H9 (cell line): ENCODE measurements at regions not wholly inside any gene's neighbourhood (a gene's known extent, or its start where the extent isn't known, plus 50 kb on each side); places are given as distances from the start of the nearest gene placed in this dataset.

Experiments used
- DNase-seq: peaks from one replicate; pipeline ENCODE4 v3.0.0-alpha.2; 2017
- H2AFZ ChIP-seq: one replicate; pipeline ENCODE4 v1.6.1; 2013; ENCODE audit warnings: mild to moderate bottlenecking, low read length, control low read depth, moderate library complexity
- H2AK5ac ChIP-seq: 2 replicates; pipeline ENCODE4 v1.6.1; 2013; ENCODE audit warnings: low read length, control low read depth, mixed read lengths; ENCODE audit not compliant: insufficient read length
- H2BK120ac ChIP-seq: one replicate; pipeline ENCODE4 v1.6.1; 2013; ENCODE audit warnings: low read depth, mild to moderate bottlenecking, low read length, control low read depth, inconsistent platforms; ENCODE audit not compliant: poor library complexity, severe bottlenecking
- H2BK12ac ChIP-seq: 2 replicates; pipeline ENCODE4 v1.6.1; 2013; ENCODE audit warnings: low read length, control low read depth, mixed read lengths, low read depth; ENCODE audit not compliant: insufficient read length
- H2BK15ac ChIP-seq: 2 replicates; pipeline ENCODE4 v1.6.1; 2013; ENCODE audit warnings: low read depth, low read length, control low read depth
- H2BK20ac ChIP-seq: one replicate; pipeline ENCODE4 v1.6.1; 2013; ENCODE audit warnings: low read depth, mild to moderate bottlenecking, low read length, control low read depth, inconsistent platforms; ENCODE audit not compliant: poor library complexity, severe bottlenecking
- H2BK5ac ChIP-seq: 2 replicates; pipeline ENCODE4 v1.6.1; 2013; ENCODE audit warnings: low read length, control low read depth, mixed read lengths; ENCODE audit not compliant: insufficient read length
- H3K14ac ChIP-seq: 2 replicates; pipeline ENCODE4 v1.6.1; 2013; ENCODE audit warnings: low read length, control low read depth; ENCODE audit not compliant: insufficient read depth
- H3K18ac ChIP-seq: 2 replicates; pipeline ENCODE4 v1.6.1; 2013; ENCODE audit warnings: low read depth, mild to moderate bottlenecking, mixed read lengths, low read length, control low read depth; ENCODE audit not compliant: insufficient read length
- H3K23ac ChIP-seq: 2 replicates; pipeline ENCODE4 v1.6.1; 2013; ENCODE audit warnings: low read length, control low read depth, mixed read lengths, low read depth; ENCODE audit not compliant: insufficient read length
- H3K23me2 ChIP-seq: 2 replicates; pipeline ENCODE4 v1.6.1; 2013; ENCODE audit warnings: low read depth, mild to moderate bottlenecking, mixed read lengths, low read length, control low read depth; ENCODE audit not compliant: insufficient read length, poor library complexity, severe bottlenecking
- H3K27ac ChIP-seq: 2 replicates; pipeline ENCODE4 v1.5.1; 2013; ENCODE audit warnings: low read length, control low read depth, mixed read lengths, low read depth; ENCODE audit not compliant: insufficient read length
- H3K27me3 ChIP-seq: 2 replicates; pipeline ENCODE4 v1.6.1; 2013; ENCODE audit warnings: low read length, control low read depth, inconsistent platforms; ENCODE audit not compliant: insufficient read depth
- H3K4ac ChIP-seq: 2 replicates; pipeline ENCODE4 v1.6.1; 2013; ENCODE audit warnings: low read depth, mild to moderate bottlenecking, control low read depth, inconsistent platforms, low read length, moderate library complexity
- H3K4me1 ChIP-seq: 2 replicates; pipeline ENCODE4 v1.6.1; 2013; ENCODE audit warnings: low read length, control low read depth, inconsistent platforms; ENCODE audit not compliant: insufficient read depth
- H3K4me2 ChIP-seq: 2 replicates; pipeline ENCODE4 v1.6.1; 2013; ENCODE audit warnings: low read length, control low read depth, mixed read lengths; ENCODE audit not compliant: insufficient read length, insufficient read depth
- H3K56ac ChIP-seq: 2 replicates; pipeline ENCODE4 v1.6.1; 2013; ENCODE audit warnings: low read depth, mild to moderate bottlenecking, mixed read lengths, low read length, control low read depth; ENCODE audit not compliant: insufficient read length
- H3K79me1 ChIP-seq: 2 replicates; pipeline ENCODE4 v1.6.1; 2013; ENCODE audit warnings: low read depth, mild to moderate bottlenecking, moderate library complexity, low read length, control low read depth, inconsistent platforms; ENCODE audit not compliant: insufficient read depth, poor library complexity, severe bottlenecking
- H3K79me2 ChIP-seq: 2 replicates; pipeline ENCODE4 v1.6.1; 2013; ENCODE audit warnings: low read length, control low read depth, inconsistent platforms; ENCODE audit not compliant: insufficient read depth
- H3K9ac ChIP-seq: 2 replicates; pipeline ENCODE4 v1.6.1; 2013; ENCODE audit warnings: low read length, control low read depth, mixed read lengths; ENCODE audit not compliant: insufficient read length; ENCODE audit errors: extremely low read depth
- H3K9me3 ChIP-seq: one replicate; pipeline ENCODE4 v1.6.1; 2013; ENCODE audit warnings: low read depth, low read length, inconsistent platforms; ENCODE audit not compliant: control insufficient read depth
- H3T11ph ChIP-seq: one replicate; pipeline ENCODE4 v1.6.1; 2013; ENCODE audit warnings: mild to moderate bottlenecking, low read length, control low read depth, inconsistent platforms
- H4K20me1 ChIP-seq: one replicate; pipeline ENCODE4 v1.6.1; 2013; ENCODE audit not compliant: control insufficient read depth, insufficient read length, insufficient read depth
- H4K5ac ChIP-seq: 2 replicates; pipeline ENCODE4 v1.6.1; 2013; ENCODE audit warnings: low read depth, mild to moderate bottlenecking, mixed read lengths, low read length, control low read depth; ENCODE audit not compliant: insufficient read length
- H4K8ac ChIP-seq: replicated peaks from 2 replicates; pipeline ENCODE4 v1.6.1; 2013; ENCODE audit warnings: low read length, control low read depth, mixed read lengths, low read depth; ENCODE audit not compliant: insufficient read length
- H4K91ac ChIP-seq: 2 replicates; pipeline ENCODE4 v1.6.1; 2013; ENCODE audit warnings: low read depth, mild to moderate bottlenecking, moderate library complexity, mixed read lengths, low read length, control low read depth; ENCODE audit not compliant: insufficient read length
- H3K27ac Mint-ChIP-seq, 3 experiments: 2 replicates in 2 of 3; 3 replicates in 1 of 3; pipeline ENCODE4 v1.8.0; 2020 to 2021; ENCODE audit warnings: mixed read lengths in 3 of 3, mild to moderate bottlenecking in 1 of 3, moderate library complexity in 1 of 3
- H3K27me3 Mint-ChIP-seq: 2 replicates; pipeline ENCODE4 v1.8.0; 2021; ENCODE audit warnings: low read depth, mild to moderate bottlenecking, moderate library complexity, mixed read lengths
- H3K36me3 Mint-ChIP-seq, 3 experiments: 2 replicates in 2 of 3; 3 replicates in 1 of 3; pipeline ENCODE4 v1.8.0; 2020 to 2021; ENCODE audit warnings: low read depth in 3 of 3, mixed read lengths in 3 of 3; ENCODE audit not compliant: insufficient read depth in 1 of 3
- H3K4me1 Mint-ChIP-seq, 2 experiments: 2 replicates each; pipeline ENCODE4 v1.8.0; 2020; ENCODE audit warnings: mixed read lengths in 2 of 2
- H3K4me3 Mint-ChIP-seq, 2 experiments: 2 replicates in 1 of 2; 3 replicates in 1 of 2; pipeline ENCODE4 v1.8.0; 2020 to 2021; ENCODE audit warnings: mild to moderate bottlenecking in 2 of 2, mixed read lengths in 2 of 2, moderate library complexity in 1 of 2
- H3K9me3 Mint-ChIP-seq, 2 experiments: 2 replicates in 1 of 2; 3 replicates in 1 of 2; pipeline ENCODE4 v1.8.0; 2020; ENCODE audit warnings: mild to moderate bottlenecking in 2 of 2, mixed read lengths in 2 of 2, moderate library complexity in 1 of 2
- CTCF ChIP-seq: fragments of 200-600 bp; sonication (generic); conservative IDR thresholded peaks from 3 replicates; pipeline ENCODE4 v1.8.0; 2021; ENCODE audit warnings: antibody characterized with exemption, mild to moderate bottlenecking
- WGBS: extraction: QIAGEN DNeasy Blood & Tissue Kit; methylation state at CpG from one replicate; pipeline ENCODE4 v1.1.7; 2013; ENCODE audit warnings: missing lambda C conversion rate, low lambda C conversion rate, mixed read lengths; ENCODE audit not compliant: insufficient read length; ENCODE audit errors: extremely low coverage; 5-methylcytosine and 5-hydroxymethylcytosine counted together

GRCh38 chr12:83850531-83850930, 1062.1 kb downstream of the SLC6A15 start:
- H2BK120ac ChIP-seq, result no peak overlapping the region
- no peak overlapping the region for H2AK5ac ChIP-seq
- no peak overlapping the region for H4K91ac ChIP-seq
- no peak overlapping the region for H3K56ac ChIP-seq
- no peak overlapping the region for H2BK12ac ChIP-seq
- H4K5ac ChIP-seq, result no peak overlapping the region
- no peaks in the 10 kb centered on the region for H3K4me1 ChIP-seq
- H3K14ac ChIP-seq, result no peak overlapping the region
- H3K79me1 ChIP-seq, result no peaks in the 10 kb centered on the region
- no CpG with 5 or more reads among the region's 2 CpGs for WGBS
- no peak overlapping the region for H2BK20ac ChIP-seq
- no peaks in the 10 kb centered on the region for H3K23me2 ChIP-seq
- Mint-ChIP-seq H3K27ac (no peak overlapping the region), H3K9me3 (peaks cover 5 to 7% of the 10 kb centered on the region in 2 experiments; a peak in 4 of 5 replicates), H3K27me3 (no peaks in the 10 kb centered on the region), H3K4me3 (no peak overlapping the region), H3K4me1 (peaks cover 0 to 4% of the 10 kb centered on the region in 2 experiments; a peak in 1 of 4 replicates), H3K36me3 (peaks cover 4 to 7% (median 5%) of the 10 kb centered on the region in 3 experiments; a peak in 2 of 7 replicates)
- no peak overlapping the region for H3K9ac ChIP-seq
- no peaks in the 10 kb centered on the region for H4K20me1 ChIP-seq
- H3K4ac ChIP-seq, result no peak overlapping the region
- no peaks in the 10 kb centered on the region for H3K79me2 ChIP-seq
- no peak overlapping the region for H3K27ac ChIP-seq
- no peak overlapping the region for H2BK15ac ChIP-seq
- H3T11ph ChIP-seq, result no peak overlapping the region
- no peak overlapping the region for H2AFZ ChIP-seq
- H3K23ac ChIP-seq, result no peak overlapping the region
- TF ChIP-seq CTCF, result no peak
- H4K8ac ChIP-seq, result no peak overlapping the region
- no peak overlapping the region for H3K4me2 ChIP-seq
- no peak overlapping the region for H2BK5ac ChIP-seq
- H3K9me3 ChIP-seq, result no peaks in the 10 kb centered on the region
- no peak for DNase-seq
- H3K18ac ChIP-seq, result no peak overlapping the region
- H3K27me3 ChIP-seq, result no peaks in the 10 kb centered on the region
